ENCODE measurements at regions not wholly inside any gene's neighbourhood (a gene's known extent, or its start where the extent isn't known, plus 50 kb on each side); places are given as distances from the start of the nearest gene placed in this dataset.

- H3K36me3 ChIP-seq (ENCODE audit: insufficient read depth, low read length): no peaks in the 10 kb centered on the region
- no peak overlapping the region for H2AFZ ChIP-seq (ENCODE audit: low read depth, low read length)
- H3F3A ChIP-seq (ENCODE audit: insufficient read depth, low read length, poor library complexity, severe bottlenecking): no peaks in the 10 kb centered on the region
- H3K9me2 ChIP-seq (ENCODE audit: insufficient read depth, low read length): no peaks in the 10 kb centered on the region
- no peak overlapping the region for H3K9ac ChIP-seq (ENCODE audit: low read length)
- no peaks in the 10 kb centered on the region for H3K79me2 ChIP-seq (replicated peaks; ENCODE audit: insufficient read depth, low read length)
- no peak overlapping the region for H3K4me3 ChIP-seq (ENCODE audit: low read length)
- TF ChIP-seq MXI1 (conservative IDR thresholded peaks at IDR 0.05; ENCODE audit: poor library complexity, severe bottlenecking) (no peak), REST (IDR thresholded peaks at IDR 0.05; ENCODE audit: borderline replicate concordance) (no peak), CTCF (IDR thresholded peaks at IDR 0.05; ENCODE audit: poor library complexity, severe bottlenecking) (no peak), RAD21 (conservative IDR thresholded peaks at IDR 0.05) (no peak), SMC3 (conservative IDR thresholded peaks at IDR 0.05; ENCODE audit: poor library complexity) (no peak), POLR2AphosphoS5 (IDR thresholded peaks at IDR 0.05) (no peak)
- H3K9me3 ChIP-seq (ENCODE audit: low read length): no peaks in the 10 kb centered on the region
- no peaks in the 10 kb centered on the region for H3K27me3 ChIP-seq (ENCODE audit: insufficient read depth, low read depth, low read length)
- H3K4me2 ChIP-seq (ENCODE audit: low read length): no peak overlapping the region
- H4K20me1 ChIP-seq (ENCODE audit: insufficient read depth): no peaks in the 10 kb centered on the region
- no peak overlapping the region for H3K27ac ChIP-seq (ENCODE audit: low read length)
Measured at GRCh38 chr2:180705122-180705521, 275.3 kb upstream of the UBE2E3 start.

- no peak for TF ChIP-seq CTCF (IDR thresholded peaks at IDR 0.05; ENCODE audit: poor library complexity, severe bottlenecking)
- no peak for TF ChIP-seq SMC3 (conservative IDR thresholded peaks at IDR 0.05; ENCODE audit: poor library complexity)
- TF ChIP-seq RAD21 (conservative IDR thresholded peaks at IDR 0.05): no peak
- TF ChIP-seq REST (IDR thresholded peaks at IDR 0.05; ENCODE audit: borderline replicate concordance): no peak
- no peak for TF ChIP-seq EZH2 (IDR thresholded peaks at IDR 0.05; ENCODE audit: borderline replicate concordance, insufficient read depth, low read length, poor library complexity, severe bottlenecking)
- TF ChIP-seq EP300 (conservative IDR thresholded peaks at IDR 0.05; ENCODE audit: poor library complexity, severe bottlenecking): no peak
- TF ChIP-seq POLR2AphosphoS5 (IDR thresholded peaks at IDR 0.05): no peak
- no peak for TF ChIP-seq TAF1 (IDR thresholded peaks at IDR 0.05; ENCODE audit: low read depth)
- TF ChIP-seq MXI1 (conservative IDR thresholded peaks at IDR 0.05; ENCODE audit: poor library complexity, severe bottlenecking): no peak
- Histone ChIP-seq H3K27me3 (ENCODE audit: insufficient read depth, low read depth, low read length) (peaks cover 9% of the 10 kb centered on the region), H3K9me2 (ENCODE audit: insufficient read depth, low read length) (no peaks in the 10 kb centered on the region), H3F3A (ENCODE audit: insufficient read depth, low read length, poor library complexity, severe bottlenecking) (no peaks in the 10 kb centered on the region), H3K4me2 (ENCODE audit: low read length) (no peak overlapping the region), H4K20me1 (ENCODE audit: insufficient read depth) (no peaks in the 10 kb centered on the region), H3K79me2 (replicated peaks; ENCODE audit: insufficient read depth, low read length) (no peaks in the 10 kb centered on the region), H3K36me3 (ENCODE audit: insufficient read depth, low read length) (no peaks in the 10 kb centered on the region), H3K9ac (ENCODE audit: low read length) (no peak overlapping the region), H2AFZ (ENCODE audit: low read depth, low read length) (no peak overlapping the region), H3K4me3 (ENCODE audit: low read length) (no peak overlapping the region), H3K27ac (ENCODE audit: low read length) (no peak overlapping the region), H3K9me3 (ENCODE audit: low read length) (no peaks in the 10 kb centered on the region)
Measured at GRCh38 chr2:180699657-180700361, 280.6 kb upstream of the UBE2E3 start.

All from neural cell (in vitro differentiated cells).